ENCODE measurements at regions not wholly inside any gene's neighbourhood (a gene's known extent, or its start where the extent isn't known, plus 50 kb on each side); places are given as distances from the start of the nearest gene placed in this dataset.
A peak's percentile ranks its signal among the peaks of the same experiment; 100 is the strongest.
"Not testable (repeated sequence)": the region's sequence is repeated elsewhere in the genome, so short reads cannot be mapped to it uniquely, and the experiment has no call there.

- not testable (repeated sequence) for DNase-seq (ENCODE audit: low read depth); H3K4me3 ChIP-seq (ENCODE audit: low read depth, low read length)
Observed at GRCh38 chr9:64370344-64370743, 914.7 kb downstream of the FOXD4L5 start.

- not testable (repeated sequence) for DNase-seq (ENCODE audit: low read depth); H3K4me3 ChIP-seq (ENCODE audit: low read depth, low read length)
Observed at GRCh38 chr9:64369644-64370043, 915.4 kb downstream of the FOXD4L5 start.

DNA sequence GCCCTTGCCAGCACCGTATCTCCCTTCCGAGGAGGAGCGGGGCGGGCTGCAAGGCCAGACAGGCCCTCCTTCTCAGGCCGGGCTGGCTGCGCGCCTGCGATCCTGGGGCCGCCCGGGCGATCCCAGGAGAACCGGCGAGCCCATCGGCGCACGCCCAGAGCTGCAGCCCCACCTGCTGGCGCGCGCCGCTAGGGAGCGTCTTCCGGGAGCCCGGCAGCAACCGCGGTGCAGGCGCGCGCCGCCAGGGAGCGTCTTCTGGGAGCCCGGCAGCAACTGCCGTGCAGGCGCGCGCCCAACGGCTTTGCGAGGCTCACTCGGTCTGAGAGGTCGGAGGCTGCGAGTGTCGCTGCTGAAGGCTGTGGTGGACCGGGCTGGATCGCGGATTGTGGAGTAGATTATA, 915.9 kb downstream of the FOXD4L5 start:
- not testable (repeated sequence) for DNase-seq (ENCODE audit: low read depth); H3K4me3 ChIP-seq (ENCODE audit: low read depth, low read length)
- TF ChIP-seq, protein P1, sequence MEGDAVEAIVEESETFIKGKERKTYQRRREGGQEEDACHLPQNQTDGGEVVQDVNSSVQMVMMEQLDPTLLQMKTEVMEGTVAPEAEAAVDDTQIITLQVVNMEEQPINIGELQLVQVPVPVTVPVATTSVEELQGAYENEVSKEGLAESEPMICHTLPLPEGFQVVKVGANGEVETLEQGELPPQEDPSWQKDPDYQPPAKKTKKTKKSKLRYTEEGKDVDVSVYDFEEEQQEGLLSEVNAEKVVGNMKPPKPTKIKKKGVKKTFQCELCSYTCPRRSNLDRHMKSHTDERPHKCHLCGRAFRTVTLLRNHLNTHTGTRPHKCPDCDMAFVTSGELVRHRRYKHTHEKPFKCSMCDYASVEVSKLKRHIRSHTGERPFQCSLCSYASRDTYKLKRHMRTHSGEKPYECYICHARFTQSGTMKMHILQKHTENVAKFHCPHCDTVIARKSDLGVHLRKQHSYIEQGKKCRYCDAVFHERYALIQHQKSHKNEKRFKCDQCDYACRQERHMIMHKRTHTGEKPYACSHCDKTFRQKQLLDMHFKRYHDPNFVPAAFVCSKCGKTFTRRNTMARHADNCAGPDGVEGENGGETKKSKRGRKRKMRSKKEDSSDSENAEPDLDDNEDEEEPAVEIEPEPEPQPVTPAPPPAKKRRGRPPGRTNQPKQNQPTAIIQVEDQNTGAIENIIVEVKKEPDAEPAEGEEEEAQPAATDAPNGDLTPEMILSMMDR (IDR thresholded peaks at IDR 0.05; ENCODE audit: insufficient read depth, low read depth, low read length, missing control alignments), result peak; percentile 36

- not testable (repeated sequence) for DNase-seq (ENCODE audit: low read depth); H3K4me3 ChIP-seq (ENCODE audit: low read depth, low read length)
Observed at GRCh38 chr9:64368644-64368942, 916.4 kb downstream of the FOXD4L5 start.

DNA sequence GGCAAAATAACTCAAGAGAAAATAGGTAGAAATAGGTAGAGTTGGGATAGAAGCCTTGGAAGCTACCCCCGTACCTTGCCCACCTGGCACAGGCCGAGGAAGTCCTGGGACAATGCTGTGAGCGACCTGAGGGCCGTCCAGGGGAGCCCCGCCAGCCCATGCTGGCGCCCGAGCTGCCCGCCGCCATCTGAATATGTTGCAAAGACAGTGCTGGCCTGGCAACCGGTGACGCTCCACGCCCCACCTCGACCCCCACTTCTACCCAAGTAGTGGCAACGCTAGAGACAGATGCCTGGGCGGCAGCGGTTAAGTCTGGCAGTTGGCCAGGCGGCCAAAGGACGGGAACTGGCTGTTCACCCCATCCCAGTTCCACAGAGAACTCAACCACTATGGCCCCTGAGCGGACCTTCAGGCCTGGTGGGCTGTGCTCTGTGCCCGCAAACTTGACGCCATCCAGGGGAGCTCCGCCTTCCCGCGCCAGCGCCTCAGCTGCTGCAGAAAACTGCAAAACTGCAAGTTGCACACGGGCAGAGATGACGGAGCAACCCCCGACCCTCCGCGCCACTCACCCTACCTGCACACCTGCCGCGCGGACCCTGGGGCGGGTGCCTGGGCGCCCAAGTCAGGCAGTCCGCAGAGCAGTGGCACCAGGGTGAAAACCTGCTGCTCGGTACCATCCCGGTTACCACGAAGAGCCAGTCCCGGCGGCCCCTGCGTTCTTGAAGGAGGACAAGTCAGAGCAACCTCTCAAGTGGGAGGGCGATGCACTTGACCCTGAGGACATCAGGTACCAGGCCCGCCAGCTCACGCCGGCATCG, 917.0 kb downstream of the FOXD4L5 start:
- peak; percentile 1 for DNase-seq (ENCODE audit: low read depth)
- H3K4me3 ChIP-seq (ENCODE audit: low read depth, low read length), result not testable (repeated sequence)

Data from GM12865 (cell line).